ENCODE measurements at regions not wholly inside any gene's neighbourhood (a gene's known extent, or its start where the extent isn't known, plus 50 kb on each side); places are given as distances from the start of the nearest gene placed in this dataset.
A peak's percentile ranks its signal among the peaks of the same experiment; 100 is the strongest.

DNA sequence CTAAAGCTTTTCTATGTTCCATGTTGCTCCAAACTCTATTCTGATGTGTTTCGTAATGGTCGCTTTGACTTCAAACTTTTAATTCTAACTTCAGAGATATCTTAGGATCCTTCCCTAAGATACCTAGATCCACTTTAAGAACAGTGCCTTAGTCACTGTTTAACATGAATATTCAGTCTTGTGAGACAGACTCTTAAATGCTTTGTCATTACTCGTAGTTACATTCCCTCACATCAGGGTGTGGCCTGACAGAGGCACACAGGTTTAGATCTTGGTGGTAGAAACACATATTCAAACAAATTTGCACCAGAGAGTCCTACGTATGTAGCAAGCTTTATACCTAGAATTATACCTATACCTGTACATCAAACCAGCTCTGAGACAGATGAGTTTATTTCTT is 687.0 kb upstream of the C9orf72 start:
- Histone ChIP-seq H2BK15ac (ENCODE audit: low read length) (no peak overlapping the region), H2BK5ac (ENCODE audit: low read depth, low read length) (no peak overlapping the region), H3K14ac (ENCODE audit: insufficient read length) (no peak overlapping the region), H3K56ac (replicated peaks; ENCODE audit: insufficient read length, low read depth, low read length) (no peak overlapping the region), H3K4ac (replicated peaks; ENCODE audit: insufficient read length, low read depth, low read length) (no peak overlapping the region), H3K27me3 (replicated peaks in 1 of 4; ENCODE audit: control insufficient read depth in 3 of 4, extremely low read depth in 1 of 4, insufficient read depth in 3 of 4, low read length in 3 of 4) (no peaks in the 10 kb centered on the region), H2BK20ac (ENCODE audit: low read length) (no peak overlapping the region), H3K23ac (ENCODE audit: insufficient read length) (no peak overlapping the region), H4K8ac (ENCODE audit: extremely low read depth, insufficient read depth, low read length) (no peak overlapping the region), H3K4me2 (ENCODE audit: insufficient read depth in 1 of 2, low read depth in 2 of 2, low read length in 2 of 2) (no peak overlapping the region), H3K9ac (replicated peaks in 1 of 4; ENCODE audit: extremely low read depth in 1 of 4, low read depth in 3 of 4, low read length in 3 of 4) (no peak overlapping the region), H4K5ac (ENCODE audit: insufficient read length, low read depth, low read length) (no peak overlapping the region), H3K9me3 (ENCODE audit: insufficient read depth in 2 of 2, low read depth in 1 of 2, low read length in 1 of 2) (no peaks in the 10 kb centered on the region), H2AFZ (ENCODE audit: low read length) (no peak overlapping the region), H3K4me1 (replicated peaks in 1 of 4; ENCODE audit: control insufficient read depth in 3 of 4, insufficient read depth in 4 of 4, low read length in 3 of 4) (0 out of 7 replicates have a peak, but pooled peaks cover 0 to 2% (median 0%) of the 10 kb centered on the region in 4 experiments), H2AK5ac (ENCODE audit: low read depth, low read length) (no peak overlapping the region), H3K4me3 (ENCODE audit: extremely low read depth in 1 of 4, insufficient read depth in 2 of 4, low read depth in 3 of 4, low read length in 4 of 4) (no peak overlapping the region), H3K79me2 (ENCODE audit: control insufficient read depth in 1 of 2, insufficient read depth in 2 of 2, low read length in 2 of 2) (no peaks in the 10 kb centered on the region), H4K91ac (replicated peaks; ENCODE audit: insufficient read length, low read length) (peak overlapping the region; percentile 58), H2BK120ac (replicated peaks; ENCODE audit: low read depth, low read length) (no peak overlapping the region), H2BK12ac (ENCODE audit: low read depth, low read length) (no peak overlapping the region), H3K36me3 (ENCODE audit: control insufficient read depth in 2 of 4, insufficient read depth in 4 of 4, low read length in 3 of 4) (no peaks in the 10 kb centered on the region), H4K20me1 (replicated peaks in 1 of 2; ENCODE audit: control insufficient read depth in 1 of 2, insufficient read depth in 2 of 2, low read length in 2 of 2) (no peaks in the 10 kb centered on the region), H3K27ac (ENCODE audit: low read depth, low read length) (no peak overlapping the region), H3K79me1 (ENCODE audit: low read depth, low read length) (no peaks in the 10 kb centered on the region), H3K23me2 (ENCODE audit: low read depth, low read length) (no peaks in the 10 kb centered on the region), H3K18ac (ENCODE audit: extremely low read depth, low read length) (no peak overlapping the region)
- whole genome bisulfite sequencing, 2 experiments (ENCODE audit: extremely low coverage in 1 of 2, insufficient coverage in 1 of 2, insufficient read length in 1 of 2, insufficient replicate concordance in 2 of 2, low coverage in 1 of 2, low lambda C conversion rate in 2 of 2, missing lambda C conversion rate in 1 of 2) = 93% methylated on average over 4 of the region's 4 CpGs; no CpG with 5 or more reads in 1 of the 2 experiments
- TF ChIP-seq MAFK (IDR thresholded peaks at IDR 0.05; ENCODE audit: low read depth, low read length) (no peak), SIRT6 (IDR thresholded peaks at IDR 0.05; ENCODE audit: low read length) (no peak), FOSL1 (IDR thresholded peaks at IDR 0.05; ENCODE audit: insufficient read depth, low read depth, low read length) (no peak), KDM5A (IDR thresholded peaks at IDR 0.05; ENCODE audit: low read length) (no peak), GTF2F1 (IDR thresholded peaks at IDR 0.05; ENCODE audit: borderline replicate concordance, low read depth, low read length) (no peak), KDM4A (IDR thresholded peaks at IDR 0.05; ENCODE audit: low read depth, low read length, severe bottlenecking) (no peak)
- POLR2A ChIA-PET (ENCODE audit: partially characterized antibody) = no interaction called here
- CTCF ChIA-PET (ENCODE audit: partially characterized antibody) = no interaction called here
- no peak for FAIRE-seq
- no peak for DNase-seq (ENCODE audit: low read depth in 1 of 2, low spot score in 2 of 2)
